NCI-H748 treated with DMSO at 0.1 percent for 48 hours (cell line): ENCODE measurements at regions not wholly inside any gene's neighbourhood (a gene's known extent, or its start where the extent isn't known, plus 50 kb on each side); places are given as distances from the start of the nearest gene placed in this dataset.
"Not testable (repeated sequence)": the region's sequence is repeated elsewhere in the genome, so short reads cannot be mapped to it uniquely, and the experiment has no call there.

ENCODE experiments used
- DNase-seq: peaks from one replicate; lab custom pipeline; 2025; lab: John Stamatoyannopoulos, UW

DNA sequence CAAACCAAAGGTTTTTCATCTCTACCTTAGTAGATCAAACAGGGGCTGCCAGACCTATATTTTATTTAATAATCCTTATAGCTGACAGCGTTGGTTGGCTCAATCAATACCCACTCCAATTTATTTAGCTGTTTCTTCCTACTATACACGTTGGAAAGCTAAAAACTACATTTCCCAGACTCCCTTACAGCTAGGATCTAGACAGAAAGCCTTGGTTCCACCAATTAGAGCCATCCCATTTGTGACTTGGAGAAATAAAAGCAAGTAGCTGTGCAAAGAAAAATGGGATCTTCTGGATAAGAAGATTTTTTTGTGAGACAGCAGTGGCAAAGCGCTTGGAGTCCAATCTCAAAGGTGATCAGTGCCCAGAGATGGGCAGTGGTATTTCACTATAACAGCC, 331.3 kb upstream of the MEIS1 start:
- no peak for DNase-seq

DNA sequence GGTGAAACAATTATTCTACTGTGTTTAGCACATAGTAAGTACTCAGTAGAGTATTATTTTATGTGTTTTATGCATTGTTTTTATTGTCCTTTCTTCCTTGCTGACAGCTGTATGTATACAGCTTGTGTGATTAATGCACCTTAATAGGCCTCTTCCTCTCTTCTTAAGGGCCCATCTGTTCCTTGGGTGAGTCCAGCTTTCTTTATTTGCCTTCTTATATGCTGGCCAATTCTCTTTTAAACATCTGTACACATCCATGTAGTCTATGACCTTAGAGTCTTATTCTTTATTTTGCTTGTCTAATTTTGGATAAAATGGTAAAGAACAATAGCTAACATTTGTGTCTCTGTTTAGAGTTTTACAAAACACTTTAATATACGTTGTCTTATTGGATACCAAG, 333.7 kb upstream of the MEIS1 start:
- no peak for DNase-seq

DNA sequence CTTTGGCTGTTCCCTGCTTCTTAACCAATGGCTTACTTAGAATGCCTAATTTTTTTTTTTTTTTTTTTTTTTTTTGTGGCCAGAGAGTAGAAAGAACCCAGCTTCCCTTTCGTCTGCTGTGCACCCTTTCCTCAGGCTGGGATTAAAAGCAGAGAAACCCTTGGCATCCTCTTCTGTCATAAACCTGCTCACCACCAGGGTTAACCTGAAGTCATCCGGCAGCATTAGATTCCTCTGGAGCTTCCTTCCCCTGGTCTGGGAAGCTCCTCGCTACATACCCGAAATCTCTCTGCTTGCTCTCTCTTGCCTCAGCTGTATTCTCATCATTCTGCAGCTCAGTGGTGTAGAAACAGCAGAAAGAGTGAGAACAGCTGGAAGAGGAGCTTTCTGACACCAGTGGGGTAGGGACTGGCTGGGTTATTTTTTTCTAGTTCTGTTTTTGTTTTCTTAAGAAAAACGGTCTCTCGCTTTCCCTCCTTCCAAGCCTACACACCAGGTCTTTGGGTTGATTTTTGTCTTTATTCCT, 339.0 kb upstream of the MEIS1 start:
- no peak for DNase-seq

DNA sequence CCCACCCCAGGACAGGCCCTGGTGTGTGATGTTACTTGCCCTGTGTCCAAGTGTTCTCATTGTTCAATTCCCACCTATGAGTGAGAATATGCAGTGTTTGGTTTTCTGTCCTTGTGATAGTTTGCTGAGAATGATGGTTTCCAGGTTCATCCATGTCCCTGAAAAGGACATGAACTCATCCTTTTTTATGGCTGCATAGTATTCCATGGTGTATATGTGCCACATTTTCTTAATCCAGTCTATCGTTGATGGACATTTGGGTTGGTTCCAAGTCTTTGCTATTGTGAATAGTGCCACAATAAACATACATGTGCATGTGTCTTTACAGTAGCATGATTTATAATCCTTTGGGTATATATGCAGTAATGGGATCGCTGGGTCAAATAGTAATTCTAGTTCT, 340.2 kb upstream of the MEIS1 start:
- DNase-seq, result not testable (repeated sequence)

DNA sequence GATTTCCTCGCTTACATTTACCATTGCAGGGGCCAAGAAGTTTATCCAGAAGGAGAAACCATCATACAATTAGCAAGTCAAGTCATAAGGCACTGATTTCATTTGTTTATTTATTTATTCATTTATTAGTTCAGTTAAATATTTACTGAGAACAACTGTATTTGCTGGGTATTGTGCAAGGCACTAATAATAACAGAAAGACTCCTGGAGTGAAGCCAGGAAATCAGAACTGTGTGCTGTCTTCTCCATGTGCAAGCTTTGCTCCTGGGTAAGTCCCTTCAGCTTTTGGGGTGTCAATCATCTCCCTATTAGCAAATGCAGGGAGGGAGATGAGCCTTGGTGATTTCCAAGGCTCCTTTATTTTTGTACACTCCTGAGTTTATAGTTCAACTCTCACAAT, 341.6 kb upstream of the MEIS1 start:
- no peak for DNase-seq

- DNase-seq, result no peak
Observed at GRCh38 chr2:66084948-66085590, 349.9 kb upstream of the MEIS1 start.

GRCh38 chr2:66082581-66082980, 352.3 kb upstream of the MEIS1 start:
- no peak for DNase-seq

DNA sequence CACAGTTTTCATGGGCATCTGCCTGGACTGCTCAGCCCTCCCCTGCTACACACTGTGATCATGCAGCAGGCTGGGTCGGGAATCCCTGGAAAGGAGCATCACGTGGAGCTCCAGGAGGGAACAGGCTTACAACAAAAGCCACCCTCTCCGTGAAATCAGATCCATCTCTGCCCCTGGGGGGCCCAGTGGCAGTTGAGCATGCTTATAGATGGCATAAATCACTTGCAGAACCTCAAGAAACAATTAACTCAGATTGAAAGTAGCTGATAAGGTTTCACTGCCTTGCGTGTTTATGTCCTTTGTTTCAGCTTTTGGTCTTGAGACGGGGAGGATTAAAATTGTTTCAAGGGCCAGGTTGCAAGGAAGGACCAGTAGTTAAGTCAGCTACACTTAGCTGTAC, 354.8 kb upstream of the MEIS1 start:
- no peak for DNase-seq

DNA sequence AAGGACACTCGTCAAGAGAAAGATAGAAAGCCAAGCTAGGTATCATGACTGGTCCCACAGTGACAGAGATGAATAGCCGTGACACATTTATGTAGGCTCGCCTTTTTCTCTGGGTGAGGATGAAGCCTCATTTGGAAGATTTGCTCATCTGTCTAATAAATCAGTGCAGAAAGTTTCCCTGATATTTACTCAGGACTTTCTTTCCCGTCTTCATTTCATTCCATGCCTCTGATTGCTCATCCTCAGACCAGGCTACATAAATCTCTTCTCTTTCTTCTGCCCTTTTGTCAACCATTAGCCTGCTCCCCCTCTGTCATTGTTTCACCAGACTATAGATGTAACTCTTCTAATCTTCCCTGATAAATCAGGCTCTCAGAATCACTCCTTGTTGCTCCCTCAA, 361.8 kb upstream of the MEIS1 start:
- DNase-seq, result no peak

DNA sequence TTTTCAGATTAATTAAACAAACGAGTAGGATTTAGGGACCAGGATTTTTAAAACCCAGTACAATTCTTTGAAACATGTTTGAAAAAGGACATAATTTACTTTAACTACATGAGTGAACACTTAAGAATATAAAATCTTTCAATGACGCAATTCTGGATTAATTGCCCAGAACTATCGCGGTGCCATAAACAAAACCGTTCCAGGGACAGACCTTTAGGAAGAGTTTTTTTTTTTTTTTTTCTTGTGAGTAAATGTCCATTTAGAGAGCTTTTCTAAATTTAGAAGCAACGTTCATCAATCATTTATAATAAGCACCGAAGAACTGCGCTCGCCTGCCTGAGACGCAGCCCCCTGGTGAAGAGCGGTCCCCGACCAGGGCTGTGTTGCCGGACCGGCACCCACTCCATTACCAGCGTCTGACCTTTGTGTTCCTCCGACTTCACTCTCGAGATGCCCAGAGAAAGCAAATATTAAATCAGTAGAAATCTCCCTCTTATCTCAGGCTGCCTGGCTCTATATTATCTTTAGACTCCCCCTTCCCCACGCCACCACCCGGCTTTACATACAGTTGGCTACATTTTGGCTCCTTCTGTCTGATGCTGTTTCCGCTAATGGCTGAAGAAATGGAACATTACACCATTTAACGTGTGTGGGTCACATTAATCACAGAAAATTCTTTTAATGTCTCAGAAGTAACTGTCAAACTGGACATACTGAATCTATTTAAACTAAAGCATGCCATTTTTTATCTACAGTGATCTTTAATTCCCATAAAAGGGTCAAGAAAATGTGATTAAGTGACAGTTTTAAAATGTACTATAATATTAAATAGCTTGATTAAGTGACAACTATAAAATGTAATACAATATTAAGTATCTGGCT, 364.0 kb upstream of the MEIS1 start:
- peak; percentile 3 for DNase-seq

DNA sequence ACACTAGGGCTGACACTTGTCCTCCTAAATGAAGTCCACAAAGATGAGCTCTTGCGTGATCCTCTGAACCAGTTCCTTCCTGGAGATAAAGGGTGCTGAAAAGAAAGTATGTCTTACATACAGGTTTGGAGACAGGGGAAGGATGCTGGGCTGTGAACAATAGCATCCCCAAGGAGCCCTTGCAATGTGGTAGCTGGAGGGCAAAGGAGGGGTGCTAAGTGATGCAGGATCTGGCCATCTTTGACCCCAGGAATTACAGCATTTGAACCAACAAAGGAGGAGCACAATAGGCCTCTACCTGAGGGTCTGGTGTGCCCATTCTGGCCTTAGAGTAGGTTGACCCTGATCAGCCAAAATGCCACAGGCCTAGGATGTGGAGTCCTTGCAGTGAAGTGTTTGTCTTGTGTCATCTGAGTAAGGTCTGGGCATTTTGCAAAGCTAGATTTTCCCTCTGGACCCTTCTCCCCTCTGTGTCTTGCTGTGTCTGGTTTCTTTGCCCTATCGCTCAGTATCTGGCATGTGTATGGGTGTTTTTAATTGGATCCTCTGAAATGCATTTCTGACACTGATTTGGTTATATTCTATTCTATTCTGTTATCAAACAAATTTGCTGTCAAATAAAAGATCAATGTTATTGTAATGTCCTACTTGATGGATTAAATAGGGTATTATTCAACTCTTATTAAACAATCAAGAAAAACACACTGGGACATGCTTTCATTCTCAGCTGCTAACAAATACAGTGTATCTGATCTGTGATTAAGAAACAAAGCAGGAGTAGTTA, 364.8 kb upstream of the MEIS1 start:
- DNase-seq, result no peak

GRCh38 chr2:66066032-66066431, 368.9 kb upstream of the MEIS1 start:
- no peak for DNase-seq

- DNase-seq, result no peak
Observed at GRCh38 chr2:66059332-66059731, 375.6 kb upstream of the MEIS1 start.

GRCh38 chr2:66058675-66059074, 376.2 kb upstream of the MEIS1 start:
- no peak for DNase-seq

DNA sequence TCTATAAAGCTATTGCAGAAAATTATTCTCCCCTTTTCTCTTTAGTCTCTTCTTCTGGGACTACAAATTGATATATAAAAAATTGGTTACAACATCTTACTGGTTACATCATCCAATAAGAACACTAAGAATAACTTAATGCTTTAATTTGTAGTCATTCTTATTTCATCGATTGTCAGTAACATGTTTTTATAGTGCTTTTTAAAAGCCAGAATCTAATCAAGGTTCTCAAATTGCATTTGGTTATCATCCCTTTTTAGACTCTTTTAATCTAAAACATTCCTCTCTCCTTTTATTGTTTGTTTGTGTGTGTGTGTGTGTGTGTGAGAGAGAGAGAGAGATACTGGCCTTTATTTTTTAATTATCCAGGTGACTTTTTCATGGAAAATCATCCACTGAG, 377.1 kb upstream of the MEIS1 start:
- DNase-seq, result no peak

- no peak for DNase-seq
Observed at GRCh38 chr2:66050392-66050791, 384.5 kb upstream of the MEIS1 start.

DNA sequence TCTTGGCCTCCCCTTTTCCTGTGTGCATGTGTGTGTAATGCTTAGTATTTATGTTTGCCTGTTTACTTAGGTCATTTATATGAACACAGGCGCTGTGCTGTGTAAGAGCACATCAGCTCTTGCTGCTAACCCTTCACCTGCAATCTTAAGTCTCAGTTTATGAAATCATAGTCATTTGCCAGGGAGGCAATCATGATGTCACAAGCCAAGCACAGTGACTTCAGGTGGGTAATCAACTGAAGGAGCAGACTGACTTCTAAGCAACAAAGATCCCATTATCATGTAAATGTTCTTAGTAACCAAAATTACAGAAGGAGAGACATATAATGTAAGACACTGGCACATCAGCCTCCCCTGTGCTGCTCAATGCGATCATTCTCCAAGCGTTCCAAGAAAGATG, 386.3 kb upstream of the MEIS1 start:
- DNase-seq, result no peak

DNA sequence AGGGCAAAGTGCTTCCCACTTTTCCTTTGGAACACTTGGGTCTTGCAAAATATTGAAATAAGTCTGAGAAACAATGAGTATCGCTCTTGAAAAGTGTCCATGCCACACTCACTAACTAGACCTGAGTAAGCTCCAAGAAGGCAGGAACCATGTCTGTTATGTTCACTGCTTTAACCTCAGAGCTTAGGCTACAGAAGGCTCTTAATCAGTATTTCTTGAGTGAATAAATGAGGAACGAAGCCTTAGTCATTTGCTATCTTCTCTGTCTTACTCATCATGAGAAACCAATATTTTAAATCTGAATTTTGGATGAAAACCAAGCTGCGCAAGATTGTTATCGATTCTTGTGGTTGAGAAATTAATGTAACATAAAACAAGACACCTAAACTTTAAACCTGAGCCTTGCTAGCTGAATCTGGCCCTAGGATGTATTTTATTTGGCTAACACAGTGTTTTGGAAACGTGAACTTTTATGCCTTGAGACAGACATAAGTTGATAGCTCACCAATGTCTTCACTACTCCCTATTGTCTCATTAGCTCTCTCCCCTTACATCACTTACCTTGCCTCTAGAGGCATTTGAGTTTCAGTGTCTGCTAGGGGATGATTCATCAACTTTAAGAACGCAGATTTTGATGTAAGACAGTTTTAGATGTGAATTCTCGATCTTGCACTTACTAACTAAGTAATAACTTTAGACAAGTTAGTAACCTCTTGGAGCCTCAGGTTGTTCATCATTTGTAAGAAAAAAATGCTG, 392.8 kb upstream of the MEIS1 start:
- DNase-seq, result no peak

DNA sequence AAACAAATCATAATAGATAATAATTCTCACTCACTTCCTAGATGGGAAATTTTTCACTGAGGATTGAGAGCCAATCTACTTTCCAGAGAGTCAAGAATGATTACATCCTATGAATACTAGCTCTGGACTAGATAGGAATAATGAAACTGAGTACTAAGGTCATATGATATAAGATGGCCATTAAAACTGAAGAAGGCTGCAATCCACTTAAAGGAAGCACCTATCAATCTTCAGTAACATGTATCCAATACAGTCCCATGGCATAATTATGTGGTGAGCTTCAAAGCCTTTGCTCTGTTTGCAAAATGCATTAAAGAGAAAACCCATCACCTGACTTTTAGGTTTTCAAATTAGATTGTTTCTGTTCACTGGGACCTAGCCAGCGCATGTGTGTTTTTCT, 398.0 kb upstream of the MEIS1 start:
- DNase-seq, result no peak

DNA sequence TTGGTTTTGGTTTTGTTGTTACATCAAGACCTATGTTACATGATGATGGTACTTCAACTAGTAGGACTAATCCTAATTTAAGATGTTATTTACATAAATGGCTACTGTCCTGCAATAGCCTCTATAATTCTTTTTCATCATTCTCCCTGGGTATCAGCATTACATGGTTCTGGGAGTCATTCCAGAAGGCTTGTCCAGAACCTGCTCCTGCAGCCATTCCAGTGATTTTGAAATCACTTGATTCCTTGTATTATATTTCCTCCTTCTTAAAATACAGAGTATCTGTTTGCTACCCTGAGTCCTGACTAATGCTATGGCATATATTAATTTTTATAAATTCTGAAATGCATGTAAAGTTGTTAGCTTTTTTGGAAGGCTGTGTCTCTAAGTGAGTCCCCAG, 400.5 kb upstream of the MEIS1 start:
- DNase-seq, result no peak

GRCh38 chr2:66032226-66032775, 402.6 kb upstream of the MEIS1 start:
- DNase-seq, result no peak

- no peak for DNase-seq
Observed at GRCh38 chr2:66031236-66031635, 403.7 kb upstream of the MEIS1 start.
